Endothelial cell (in vitro differentiated cells): ENCODE measurements at regions not wholly inside any gene's neighbourhood (a gene's known extent, or its start where the extent isn't known, plus 50 kb on each side); places are given as distances from the start of the nearest gene placed in this dataset.

ENCODE experiments used
- DNase-seq: peaks from one replicate; pipeline ENCODE4 v3.0.0; 2021; ENCODE audit warnings: low spot score
- H3K27ac Mint-ChIP-seq: one replicate; pipeline ENCODE4 v1.8.0; 2021; ENCODE audit warnings: mixed read lengths, inconsistent platforms; ENCODE audit not compliant: unreplicated experiment
- H3K27me3 Mint-ChIP-seq: one replicate; pipeline ENCODE4 v1.8.0; 2021; ENCODE audit warnings: mild to moderate bottlenecking, moderate library complexity, mixed read lengths, inconsistent platforms; ENCODE audit not compliant: unreplicated experiment
- H3K36me3 Mint-ChIP-seq: one replicate; pipeline ENCODE4 v1.8.0; 2021; ENCODE audit warnings: mild to moderate bottlenecking, low read depth, mixed read lengths, inconsistent platforms; ENCODE audit not compliant: unreplicated experiment
- H3K4me1 Mint-ChIP-seq: one replicate; pipeline ENCODE4 v1.8.0; 2021; ENCODE audit warnings: mild to moderate bottlenecking, mixed read lengths, inconsistent platforms; ENCODE audit not compliant: unreplicated experiment
- H3K4me3 Mint-ChIP-seq: one replicate; pipeline ENCODE4 v1.8.0; 2021; ENCODE audit warnings: mild to moderate bottlenecking, mixed read lengths, inconsistent platforms; ENCODE audit not compliant: unreplicated experiment
- H3K9me3 Mint-ChIP-seq: one replicate; pipeline ENCODE4 v1.8.0; 2021; ENCODE audit warnings: mixed read lengths, inconsistent platforms; ENCODE audit not compliant: unreplicated experiment
- CTCF ChIP-seq: fragments of 200-600 bp; sonication (generic); IDR thresholded peaks from one replicate; pipeline ENCODE4 v1.5.0; 2021; ENCODE audit warnings: antibody characterized with exemption; ENCODE audit not compliant: unreplicated experiment

- DNase-seq, result no peak
- Mint-ChIP-seq H3K36me3 (no peaks in the 10 kb centered on the region), H3K4me3 (no peak overlapping the region), H3K27ac (no peak overlapping the region), H3K9me3 (no peaks in the 10 kb centered on the region), H3K4me1 (no peaks in the 10 kb centered on the region), H3K27me3 (no peaks in the 10 kb centered on the region)
- TF ChIP-seq CTCF, result no peak
Observed at GRCh38 chr4:12712648-12713339, 771.3 kb downstream of the RAB28 start.

- no peaks in the 10 kb centered on the region for H3K4me1 Mint-ChIP-seq
- no peaks in the 10 kb centered on the region for H3K27me3 Mint-ChIP-seq
- no peaks in the 10 kb centered on the region for H3K9me3 Mint-ChIP-seq
- TF ChIP-seq CTCF, result no peak
- no peaks in the 10 kb centered on the region for H3K36me3 Mint-ChIP-seq
- no peak overlapping the region for H3K4me3 Mint-ChIP-seq
- no peak for DNase-seq
- no peak overlapping the region for H3K27ac Mint-ChIP-seq
Observed at GRCh38 chr4:12707381-12708175, 776.6 kb downstream of the RAB28 start.

- no peak for TF ChIP-seq CTCF
- Mint-ChIP-seq H3K9me3 (no peaks in the 10 kb centered on the region), H3K27ac (no peak overlapping the region), H3K27me3 (no peaks in the 10 kb centered on the region), H3K36me3 (no peaks in the 10 kb centered on the region), H3K4me1 (no peaks in the 10 kb centered on the region), H3K4me3 (no peak overlapping the region)
- no peak for DNase-seq
Observed at GRCh38 chr4:12703036-12703435, 781.1 kb downstream of the RAB28 start.

DNA sequence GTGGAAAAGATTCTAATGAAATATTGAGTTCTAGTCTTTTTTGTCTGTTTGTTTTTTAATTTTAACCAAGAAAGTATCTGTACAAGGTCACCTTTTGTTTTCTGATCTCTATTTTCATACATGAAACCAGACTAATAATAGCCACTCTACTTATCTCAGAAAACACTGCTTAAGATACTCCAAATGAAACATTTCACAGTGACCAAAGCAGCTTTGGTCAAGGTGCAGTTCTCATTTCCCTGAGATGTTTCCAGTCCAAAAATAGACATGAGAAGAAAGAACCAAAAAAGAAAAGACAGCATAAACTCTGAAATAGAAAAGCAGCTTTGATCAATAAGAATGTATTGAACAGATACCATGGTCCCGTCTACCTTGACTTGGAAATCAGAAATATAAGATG, 782.8 kb downstream of the RAB28 start:
- Mint-ChIP-seq H3K27me3 (no peaks in the 10 kb centered on the region), H3K9me3 (no peaks in the 10 kb centered on the region), H3K4me3 (no peak overlapping the region), H3K36me3 (no peaks in the 10 kb centered on the region), H3K27ac (no peak overlapping the region), H3K4me1 (no peaks in the 10 kb centered on the region)
- no peak for DNase-seq
- no peak for TF ChIP-seq CTCF

- Mint-ChIP-seq H3K4me1 (no peaks in the 10 kb centered on the region), H3K36me3 (no peaks in the 10 kb centered on the region), H3K27me3 (no peaks in the 10 kb centered on the region), H3K27ac (no peak overlapping the region), H3K4me3 (no peak overlapping the region), H3K9me3 (no peaks in the 10 kb centered on the region)
- no peak for DNase-seq
- TF ChIP-seq CTCF, result no peak
Observed at GRCh38 chr4:12697970-12698369, 786.2 kb downstream of the RAB28 start.
